ENCODE measurements at regions not wholly inside any gene's neighbourhood (a gene's known extent, or its start where the extent isn't known, plus 50 kb on each side); places are given as distances from the start of the nearest gene placed in this dataset.
"Not testable (repeated sequence)": the region's sequence is repeated elsewhere in the genome, so short reads cannot be mapped to it uniquely, and the experiment has no call there.

GRCh38 chr9:134561427-134562145, 80.0 kb upstream of the COL5A1 start:
- no peak for DNase-seq (ENCODE audit: low read depth)

- no peak for DNase-seq (ENCODE audit: low read depth)
These were observed 79.3 kb upstream of the COL5A1 start for GRCh38 chr9:134562146-134562849.

- DNase-seq (ENCODE audit: low read depth): no peak
These were observed 78.2 kb upstream of the COL5A1 start for GRCh38 chr9:134563397-134563796.

DNA sequence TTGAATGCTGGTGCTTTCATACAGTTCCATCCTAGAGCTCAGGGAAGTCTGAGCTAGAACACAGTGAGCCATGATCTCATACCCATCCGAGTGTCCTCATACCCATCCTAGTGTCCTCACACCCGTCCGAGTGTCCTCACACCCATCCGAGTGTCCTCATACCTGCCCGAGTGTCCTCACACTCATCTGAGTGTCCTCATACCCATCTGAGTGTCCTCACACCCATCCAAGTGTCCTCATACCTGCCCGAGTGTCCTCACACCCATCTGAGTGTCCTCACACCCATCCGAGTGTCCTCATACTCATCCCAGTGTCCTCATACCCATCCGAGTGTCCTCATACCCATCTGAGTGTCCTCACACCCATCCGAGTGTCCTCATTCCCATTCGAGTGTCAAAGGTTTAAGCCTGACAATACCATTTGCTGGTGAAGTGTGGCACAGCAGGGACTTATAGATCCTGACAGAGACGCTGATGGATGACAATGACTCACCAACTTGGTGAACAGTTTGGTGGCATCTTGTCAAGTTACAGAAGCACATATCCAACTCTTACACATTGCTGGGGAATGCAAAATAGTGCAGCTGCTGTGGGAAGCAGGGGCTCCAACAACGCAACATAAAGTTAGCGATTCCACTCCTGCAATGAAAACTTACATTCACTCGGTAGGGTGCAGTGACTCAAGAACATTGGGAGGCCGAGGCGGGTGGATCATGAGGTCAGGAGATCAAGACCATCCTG, 77.0 kb upstream of the COL5A1 start:
- peak; percentile 96 for DNase-seq (ENCODE audit: low read depth)

- no peak for DNase-seq (ENCODE audit: low read depth)
These were observed 76.2 kb upstream of the COL5A1 start for GRCh38 chr9:134565316-134565915.

- no peak for DNase-seq (ENCODE audit: low read depth)
These were observed 75.3 kb upstream of the COL5A1 start for GRCh38 chr9:134566196-134566847.

GRCh38 chr9:134566936-134567335, 74.7 kb upstream of the COL5A1 start:
- no peak for DNase-seq (ENCODE audit: low read depth)

GRCh38 chr9:134568116-134568515, 73.5 kb upstream of the COL5A1 start:
- no peak for DNase-seq (ENCODE audit: low read depth)

- DNase-seq (ENCODE audit: low read depth): no peak
These were observed 72.8 kb upstream of the COL5A1 start for GRCh38 chr9:134568811-134569210.

DNA sequence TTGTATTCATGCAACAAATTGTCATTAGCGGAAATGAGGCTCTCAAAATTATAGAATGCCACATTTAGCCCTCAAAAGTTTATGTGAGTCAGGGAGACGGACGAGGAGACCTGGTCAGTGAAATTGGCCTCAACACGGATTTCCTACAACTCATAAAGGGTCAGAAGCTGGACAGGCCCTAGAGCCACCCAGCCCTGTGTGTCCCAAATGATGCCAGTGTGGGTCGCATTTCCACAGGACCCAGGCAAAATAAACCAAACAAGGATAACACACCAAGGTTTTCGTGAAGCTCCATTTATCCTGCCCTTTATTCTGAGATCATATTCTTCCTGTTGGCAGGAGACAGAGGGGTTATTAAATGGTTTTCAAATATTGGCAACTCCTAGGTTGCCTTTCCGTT, 72.0 kb upstream of the COL5A1 start:
- DNase-seq (ENCODE audit: low read depth): no peak

DNA sequence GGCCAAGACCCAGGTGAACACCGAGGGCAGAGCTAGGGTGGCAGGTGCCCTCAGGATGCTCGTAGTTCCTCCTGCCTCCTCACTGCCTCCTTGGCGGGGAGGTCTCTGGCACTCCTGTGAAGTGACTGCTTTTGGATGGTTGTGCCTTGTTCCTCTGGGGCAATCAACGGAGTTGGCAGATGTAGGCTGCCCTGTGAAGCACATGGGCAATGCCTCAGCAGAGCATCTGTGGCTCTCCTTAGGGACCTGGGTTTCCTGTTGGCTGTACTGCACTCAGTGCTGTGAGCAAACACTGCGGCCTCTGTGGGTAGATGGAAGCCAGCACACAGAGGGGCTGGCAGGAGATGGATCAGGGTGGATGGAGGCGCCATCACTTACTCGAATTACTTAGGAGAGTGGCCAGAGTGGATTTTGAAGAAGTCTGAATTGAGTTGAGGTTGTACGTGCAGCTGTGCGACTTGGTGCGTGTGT, 71.4 kb upstream of the COL5A1 start:
- no peak for DNase-seq (ENCODE audit: low read depth)

DNA sequence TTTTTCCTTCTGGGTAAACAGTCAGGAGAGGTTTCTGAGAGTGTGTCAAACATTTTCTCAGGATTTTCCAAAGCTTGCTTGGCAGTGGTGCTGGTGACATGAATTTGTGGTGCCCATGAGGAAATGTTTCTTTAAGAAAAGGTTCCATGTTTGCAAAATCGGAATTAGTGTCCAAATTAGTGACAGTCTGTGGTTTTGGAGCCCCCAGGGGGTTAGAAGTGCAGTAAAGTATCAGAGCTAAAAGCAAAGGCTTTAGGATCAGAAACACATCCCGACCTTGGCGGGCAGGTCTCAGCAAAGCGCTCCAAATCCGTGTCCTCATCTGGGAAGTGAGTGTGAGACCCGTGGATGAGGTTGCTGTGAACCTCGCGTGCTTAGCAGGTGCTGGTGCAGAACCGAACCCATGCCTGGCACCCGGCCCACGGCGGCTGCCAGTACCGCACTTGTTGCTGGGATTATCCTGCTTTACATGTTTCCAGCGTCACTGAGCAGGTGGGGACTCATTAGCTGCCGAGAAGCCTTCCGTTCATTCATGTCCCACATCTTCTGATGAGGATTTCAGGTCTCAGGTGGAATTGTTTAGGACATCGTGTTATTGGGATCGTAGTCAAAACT, 70.8 kb upstream of the COL5A1 start:
- DNase-seq (ENCODE audit: low read depth): no peak

DNA sequence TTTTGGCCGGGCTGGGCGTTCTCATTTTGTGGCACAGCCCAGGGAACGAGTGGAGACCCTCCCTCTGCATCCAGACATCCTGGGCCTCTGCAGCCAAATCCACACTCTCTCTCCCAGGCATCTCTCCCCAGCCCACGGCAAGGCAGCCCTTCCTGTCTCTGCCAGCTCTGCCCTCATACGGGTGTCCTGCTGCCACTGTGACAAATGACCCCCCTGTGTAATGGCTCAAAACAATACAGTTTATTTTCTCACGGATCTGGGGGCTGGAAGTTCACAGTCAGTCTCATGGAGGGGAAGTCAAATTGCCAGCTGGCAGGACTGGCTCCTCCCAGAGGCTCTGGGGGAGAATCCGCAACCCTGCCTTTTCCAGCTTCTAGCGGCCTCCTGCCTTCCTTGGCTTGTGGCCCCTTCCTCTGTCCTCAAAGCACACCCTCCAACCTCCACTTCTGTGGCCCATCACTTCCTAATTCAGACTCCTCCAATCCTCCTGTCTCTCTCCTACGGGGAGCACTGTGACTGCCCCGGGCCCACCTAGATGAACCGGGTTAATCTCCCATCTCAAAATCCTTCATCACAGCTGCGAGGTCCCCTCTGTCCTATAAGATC, 70.2 kb upstream of the COL5A1 start:
- DNase-seq (ENCODE audit: low read depth): no peak

GRCh38 chr9:134571946-134572917, 69.4 kb upstream of the COL5A1 start:
- DNase-seq (ENCODE audit: low read depth): no peak

- not testable (repeated sequence) for DNase-seq (ENCODE audit: low read depth)
These were observed 66.9 kb upstream of the COL5A1 start for GRCh38 chr9:134574686-134575085.

DNA sequence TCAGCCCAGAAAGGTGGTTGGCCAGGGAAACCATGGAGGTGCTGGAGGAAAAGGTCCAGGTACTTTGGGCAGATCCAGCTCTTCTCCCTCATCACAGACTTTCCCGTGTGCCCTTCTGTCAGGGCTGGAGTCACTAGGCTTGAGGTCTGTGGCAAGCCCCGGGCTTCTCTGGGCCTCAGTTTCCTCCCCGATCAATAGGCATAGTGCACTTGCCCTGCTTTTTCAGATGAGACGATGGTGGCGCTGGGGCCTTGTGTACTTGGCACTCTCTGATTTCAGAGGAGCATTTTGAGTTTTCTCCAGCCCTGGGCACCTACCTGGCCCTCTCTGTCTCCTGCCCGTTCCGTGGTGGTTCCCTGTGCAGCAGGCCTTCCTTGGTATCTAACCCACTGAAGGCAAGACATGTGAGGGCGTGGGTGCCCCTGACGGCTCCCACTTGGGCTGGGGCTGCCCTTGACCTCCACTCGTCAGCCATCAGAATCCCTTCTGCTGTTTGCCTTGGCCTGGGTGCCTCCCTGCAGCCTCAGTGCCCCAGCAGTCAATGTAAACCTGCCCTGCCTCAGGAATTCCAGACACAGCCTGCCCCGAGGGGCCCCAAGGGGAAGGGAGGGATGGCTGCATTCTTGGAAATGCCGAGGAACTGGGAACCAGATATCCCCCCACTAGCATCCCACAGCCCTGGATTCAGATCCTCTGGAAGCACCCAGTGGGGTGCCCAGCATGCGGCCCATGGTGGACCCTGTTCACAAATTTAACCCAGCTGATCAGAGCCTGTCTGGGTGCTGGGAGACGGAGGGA, 66.3 kb upstream of the COL5A1 start:
- DNase-seq (ENCODE audit: low read depth): no peak

- DNase-seq (ENCODE audit: low read depth): no peak
These were observed 65.8 kb upstream of the COL5A1 start for GRCh38 chr9:134575901-134576176.

- no peak for DNase-seq (ENCODE audit: low read depth)
These were observed 56.5 kb upstream of the COL5A1 start for GRCh38 chr9:134585021-134585561.
